NCI-H82 (cell line): ENCODE measurements at regions not wholly inside any gene's neighbourhood (a gene's known extent, or its start where the extent isn't known, plus 50 kb on each side); places are given as distances from the start of the nearest gene placed in this dataset.
A peak's percentile ranks its signal among the peaks of the same experiment; 100 is the strongest.
"Not testable (repeated sequence)": the region's sequence is repeated elsewhere in the genome, so short reads cannot be mapped to it uniquely, and the experiment has no call there.

Experiments used
- DNase-seq: peaks from one replicate; lab custom pipeline; 2025; lab: John Stamatoyannopoulos, UW

GRCh38 chr1:67482733-67483482 lies 52.7 kb upstream of the SERBP1 start:
- no peak for DNase-seq

DNA sequence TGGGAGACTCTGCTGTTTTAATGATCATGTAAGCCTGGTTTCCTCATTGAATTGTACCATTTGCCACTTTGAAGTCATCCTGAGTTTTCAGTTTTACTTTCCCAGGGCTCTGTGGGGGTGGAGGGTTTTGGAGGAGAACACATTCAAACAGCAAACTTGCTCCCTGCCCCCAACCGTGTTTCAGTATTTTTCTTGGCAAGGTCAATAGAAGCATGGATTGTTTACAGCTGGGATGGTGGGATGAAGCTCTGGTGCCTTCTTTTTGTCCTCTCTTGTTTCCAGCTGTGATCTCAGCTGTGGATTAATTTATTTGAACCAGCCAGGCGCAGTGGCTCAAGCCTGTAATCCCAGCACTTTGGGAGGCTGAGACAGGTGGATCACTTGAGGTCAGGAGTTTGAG lies 54.3 kb upstream of the SERBP1 start:
- no peak for DNase-seq

DNA sequence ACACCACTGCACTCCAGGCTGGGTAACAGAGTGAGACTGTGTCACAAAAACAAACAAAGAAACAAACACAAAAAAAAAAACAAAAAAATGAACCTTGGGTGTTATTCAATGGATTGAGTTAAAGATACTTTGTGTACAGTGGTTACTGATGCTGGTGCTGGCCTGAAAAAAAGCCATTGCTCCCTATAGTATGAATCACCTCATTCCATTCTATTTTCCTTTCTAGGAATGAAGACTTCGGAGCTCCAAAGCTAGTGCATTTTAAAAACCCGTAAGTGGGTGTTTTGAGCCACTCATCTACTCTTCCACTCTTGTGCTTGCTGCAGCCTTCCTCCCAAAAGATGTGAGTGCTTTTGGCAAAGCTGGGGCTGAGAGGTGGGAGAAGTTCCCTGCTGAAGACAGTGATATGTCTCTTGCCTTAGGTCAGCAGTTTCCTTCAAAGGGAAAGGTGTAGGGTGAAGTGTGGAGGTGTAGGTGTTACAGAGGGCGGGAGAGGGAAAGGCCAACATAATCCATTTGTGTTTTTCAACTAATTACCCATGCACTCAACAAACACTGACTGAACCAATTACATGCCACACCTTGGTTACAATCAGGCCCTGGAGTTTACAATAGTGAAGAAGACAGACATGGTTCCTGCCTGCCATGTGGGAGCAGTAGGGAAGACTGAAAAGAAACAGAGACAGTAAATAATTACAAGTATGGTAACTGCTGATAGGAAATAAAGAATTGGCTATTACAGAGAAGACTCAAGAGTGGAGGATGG lies 55.0 kb upstream of the SERBP1 start:
- no peak for DNase-seq

DNA sequence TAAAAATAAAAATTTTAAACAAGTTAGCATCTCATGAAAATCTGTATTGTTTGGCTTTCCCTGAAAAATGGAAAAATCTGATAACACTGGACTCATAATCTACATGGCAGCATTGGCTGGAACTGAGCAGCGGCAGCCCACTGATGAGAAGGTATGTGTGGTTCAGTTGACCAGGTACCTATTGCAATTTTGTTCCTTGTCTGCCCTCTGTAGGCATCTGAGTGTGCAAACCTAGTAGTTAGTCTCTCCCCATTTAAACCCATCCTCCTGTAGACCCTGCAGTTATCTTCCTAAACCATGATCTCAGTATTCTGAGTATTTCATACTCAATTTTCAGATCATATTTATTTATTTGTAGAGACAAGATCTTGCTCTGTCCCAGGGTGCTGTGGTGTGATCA lies 59.4 kb upstream of the SERBP1 start:
- peak; percentile 37 for DNase-seq

- no peak for DNase-seq
Observed at GRCh38 chr1:67491280-67491679, 61.1 kb upstream of the SERBP1 start.

- no peak for DNase-seq
Observed at GRCh38 chr1:67493148-67493547, 62.9 kb upstream of the SERBP1 start.

- no peak for DNase-seq
Observed at GRCh38 chr1:67495327-67495726, 65.1 kb upstream of the SERBP1 start.

DNA sequence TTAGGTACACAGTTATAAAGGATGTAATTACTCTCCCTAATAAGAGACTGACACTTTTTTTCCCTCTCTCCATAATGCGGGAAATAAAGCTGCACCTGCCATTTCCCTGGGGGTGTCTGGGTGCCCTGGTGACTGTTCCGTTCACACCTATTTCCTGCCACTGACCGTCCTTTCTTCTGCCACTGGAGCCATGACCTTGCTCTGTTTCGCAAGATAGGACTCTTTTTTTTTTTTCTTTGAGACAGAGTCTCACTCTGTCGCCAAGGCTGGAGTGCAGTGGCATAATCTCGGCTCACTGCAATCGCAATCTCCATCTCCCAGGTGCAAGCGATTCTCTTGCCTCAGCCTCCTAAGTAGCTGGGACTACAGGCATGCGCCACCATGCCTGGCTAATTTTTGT lies 66.1 kb upstream of the SERBP1 start:
- no peak for DNase-seq

DNA sequence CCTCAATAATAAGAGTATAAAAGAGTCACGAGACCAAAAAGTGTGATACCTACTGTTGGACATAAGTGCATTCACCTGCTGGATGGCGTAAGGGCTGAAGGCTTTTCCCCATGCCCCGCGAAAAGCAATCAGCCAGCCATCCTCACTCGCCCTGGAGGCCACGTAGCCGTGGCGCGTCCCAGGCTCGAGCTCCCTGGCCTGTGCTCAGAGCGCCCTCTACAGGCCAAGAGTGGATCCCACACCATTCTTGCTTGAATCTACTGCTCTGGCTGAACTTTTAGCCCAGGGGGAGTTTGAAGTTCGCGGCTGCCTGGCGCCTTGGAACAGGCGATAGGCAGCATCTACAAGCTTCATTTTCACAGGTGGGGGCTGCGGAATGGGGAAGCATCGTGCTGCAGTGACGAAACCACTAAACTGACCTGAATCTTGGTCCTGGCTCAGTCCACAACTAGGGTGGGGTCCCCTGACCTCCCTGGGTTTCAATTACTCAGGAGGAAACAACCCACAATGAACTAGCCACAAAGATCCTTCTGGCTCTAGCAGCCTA lies 70.3 kb upstream of the SERBP1 start:
- DNase-seq = peak; percentile 96

- no peak for DNase-seq
Observed at GRCh38 chr1:67503974-67504373, 73.8 kb upstream of the SERBP1 start.

GRCh38 chr1:67513392-67514294 lies 83.4 kb upstream of the SERBP1 start:
- DNase-seq = not testable (repeated sequence)

DNA sequence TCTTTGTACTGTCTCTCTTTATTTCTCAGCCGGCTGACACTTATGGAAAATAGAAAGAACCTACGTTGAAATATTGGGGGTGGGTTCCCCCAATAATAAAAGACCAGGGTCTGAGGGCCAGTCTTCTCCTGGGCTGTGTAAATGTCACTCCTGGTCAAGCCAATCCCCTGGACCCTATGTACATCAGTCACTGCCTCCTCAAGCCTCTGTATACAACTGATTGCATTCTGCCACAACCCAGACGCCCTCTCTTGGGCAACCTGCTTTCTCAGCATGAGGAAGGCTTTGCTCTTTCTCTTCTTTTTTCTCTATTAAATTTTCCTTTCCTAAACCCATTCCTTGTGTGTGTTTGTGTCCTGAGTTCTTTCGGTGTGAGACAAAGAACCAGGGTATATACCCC lies 84.1 kb upstream of the SERBP1 start:
- no peak for DNase-seq

- DNase-seq = no peak
Observed at GRCh38 chr1:67514786-67515185, 84.6 kb upstream of the SERBP1 start.

GRCh38 chr1:67515324-67516080 lies 85.3 kb upstream of the SERBP1 start:
- DNase-seq = no peak

DNA sequence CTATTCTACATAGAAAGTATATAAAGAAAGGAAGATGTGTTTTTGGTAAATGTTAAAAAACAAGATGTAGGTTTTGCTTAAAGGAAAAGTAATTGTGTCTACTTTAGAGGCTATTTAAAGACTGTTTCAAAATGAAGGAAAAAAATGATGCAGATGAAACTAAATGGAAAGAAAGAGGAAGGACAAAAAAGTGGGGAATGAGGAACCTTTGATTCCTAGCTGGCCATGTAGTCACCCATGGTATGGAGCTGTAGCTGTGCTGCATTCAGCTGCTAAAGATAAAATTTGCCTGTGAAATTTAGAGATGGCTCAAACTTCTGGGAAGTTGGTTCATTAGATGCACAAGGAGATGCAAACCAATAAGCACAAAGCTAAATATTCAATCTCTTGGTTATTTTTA lies 86.8 kb upstream of the SERBP1 start:
- DNase-seq = no peak

DNA sequence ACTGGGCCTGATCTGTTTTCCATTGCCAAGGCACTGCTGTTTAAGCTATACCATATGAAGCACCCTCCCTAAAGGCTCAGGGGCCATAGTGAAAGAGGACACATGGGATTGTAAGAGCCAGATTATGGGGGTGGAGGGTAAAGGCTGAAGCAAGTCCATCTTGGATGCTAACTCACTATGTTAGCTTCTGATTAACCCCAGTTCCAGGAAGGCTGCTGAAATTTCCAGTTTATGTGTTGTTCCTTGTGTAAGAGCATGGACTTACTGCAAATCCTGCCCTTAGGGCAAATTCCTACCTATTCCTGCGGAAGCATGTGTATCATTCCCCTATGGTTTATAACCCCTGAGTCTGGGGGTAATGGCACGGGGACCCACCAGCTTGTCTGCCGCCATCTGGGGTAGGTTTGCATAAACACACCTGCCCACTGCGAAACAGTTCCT lies 91.8 kb upstream of the SERBP1 start:
- no peak for DNase-seq

GRCh38 chr1:67522793-67523192 lies 92.6 kb upstream of the SERBP1 start:
- DNase-seq = no peak

- DNase-seq = no peak
Observed at GRCh38 chr1:67524143-67525052, 94.2 kb upstream of the SERBP1 start.

GRCh38 chr1:67525053-67525760 lies 95.0 kb upstream of the SERBP1 start:
- DNase-seq = no peak

DNA sequence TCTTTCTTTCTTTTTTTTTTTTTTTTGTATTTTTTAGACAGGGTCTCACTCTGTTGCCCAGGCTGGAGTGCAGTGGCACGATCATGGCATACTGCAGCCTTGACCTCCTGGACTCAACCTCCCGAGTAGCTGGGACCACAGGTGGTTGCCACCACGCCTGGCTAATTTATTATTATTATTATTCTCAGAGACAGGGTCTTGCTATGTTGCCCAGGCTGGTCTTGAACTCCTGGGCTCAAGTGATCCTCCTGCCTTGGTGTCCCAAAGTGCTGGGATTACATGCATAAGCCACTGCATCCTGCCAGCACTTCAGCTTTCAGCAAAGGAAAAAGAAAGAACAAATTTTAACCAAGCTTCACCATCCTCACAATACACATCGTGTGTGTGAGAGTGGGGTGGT lies 97.9 kb upstream of the SERBP1 start:
- DNase-seq = no peak
